Fibroblast of the aortic adventitia (primary cell): ENCODE measurements at regions not wholly inside any gene's neighbourhood (a gene's known extent, or its start where the extent isn't known, plus 50 kb on each side); places are given as distances from the start of the nearest gene placed in this dataset.

Experiments used
- DNase-seq: peaks from one replicate; pipeline ENCODE4 v3.0.0-alpha.2; 2010; ENCODE audit warnings: low read depth
- H3K4me3 ChIP-seq: 2 replicates; pipeline ENCODE4 v1.5.1; 2011; ENCODE audit warnings: low read depth, mild to moderate bottlenecking, control low read depth, low read length, moderate library complexity
- CTCF ChIP-seq: IDR thresholded peaks from 2 replicates; pipeline ENCODE4 v1.5.1; 2011; ENCODE audit warnings: mild to moderate bottlenecking, low read length, control low read depth, inconsistent platforms; ENCODE audit not compliant: insufficient read depth

- no peak for TF ChIP-seq CTCF
- H3K4me3 ChIP-seq = no peak overlapping the region
- no peak for DNase-seq
These were observed 66.1 kb upstream of the ODC1 start for GRCh38 chr2:10514273-10514672.

GRCh38 chr2:10513201-10513600 is 65.1 kb upstream of the ODC1 start:
- DNase-seq = no peak
- no peak for TF ChIP-seq CTCF
- H3K4me3 ChIP-seq = no peak overlapping the region

- TF ChIP-seq CTCF = no peak
- no peak for DNase-seq
- H3K4me3 ChIP-seq = no peak overlapping the region
These were observed 59.9 kb upstream of the ODC1 start for GRCh38 chr2:10508038-10508437.

- TF ChIP-seq CTCF = no peak
- no peak for DNase-seq
- no peak overlapping the region for H3K4me3 ChIP-seq
These were observed 59.0 kb upstream of the ODC1 start for GRCh38 chr2:10507106-10507505.

- no peak for DNase-seq
- no peak for TF ChIP-seq CTCF
- no peak overlapping the region for H3K4me3 ChIP-seq
These were observed 57.1 kb upstream of the ODC1 start for GRCh38 chr2:10504994-10505820.

- no peak for TF ChIP-seq CTCF
- DNase-seq = no peak
- H3K4me3 ChIP-seq = no peak overlapping the region
These were observed 56.4 kb upstream of the ODC1 start for GRCh38 chr2:10504370-10504993.
